K562 (cell line): ENCODE measurements at regions not wholly inside any gene's neighbourhood (a gene's known extent, or its start where the extent isn't known, plus 50 kb on each side); places are given as distances from the start of the nearest gene placed in this dataset.

Source experiments
- ATAC-seq: fragments of 200-7000 bp; cut with Tn5 transposase; 3 replicates; pipeline ENCODE4 v1.9.1; 2020; ENCODE audit warnings: moderate library complexity
- BruUV-seq: library from RNA; stranded (reverse); fragments of 400-500 nt; replicated peaks from 2 replicates; lab custom pipeline; 2021; lab: Mats Ljungman, UMichigan
- CTCF ChIA-PET: fragments of 300-600 bp; formaldehyde crosslinking; extraction: SDS; loops from one replicate; lab custom pipeline; 2021; ENCODE audit warnings: low intra/inter-chr PET ratio; lab: Yijun Ruan, JAX
- POLR2A ChIA-PET: fragments of 300-600, 350-650 bp; sonication (Branson Sonifier 250); formaldehyde crosslinking; extraction: SDS; loops from one replicate; lab custom pipeline; 2021; ENCODE audit warnings: antibody characterized with exemption, inconsistent platforms; lab: Yijun Ruan, JAX
- DNase-seq, 4 experiments: peaks; one replicate each; pipeline versions ENCODE4 v3.0.0 to v3.0.0-alpha.2; 2011 to 2018; ENCODE audit warnings: low spot score in 3 of 4, mixed read lengths in 3 of 4; ENCODE audit errors: extremely low read depth in 1 of 4
- FAIRE-seq: peaks from 2 replicates; lab custom pipeline; 2011; peaks lifted over from hg19 to GRCh38; lab: Jason Lieb, UNC
- H2AFZ ChIP-seq: 2 replicates; pipeline ENCODE4 v1.6.0; 2011; ENCODE audit warnings: low read depth, low read length, control low read depth, inconsistent platforms
- H3K27ac ChIP-seq: fragments of 200-600 bp; 3 replicates; pipeline ENCODE4 v1.8.0; 2011; ENCODE audit warnings: low read depth, mild to moderate bottlenecking, control low read depth, inconsistent platforms, low read length, moderate library complexity, mixed read lengths; ENCODE audit errors: extremely low read depth
- H3K27me3 ChIP-seq, 2 experiments: fragments of 300-600 bp in 1 of 2; 2 replicates in 1 of 2; 3 replicates in 1 of 2; pipeline versions ENCODE4 v1.6.0 to v1.8.0; 2011; ENCODE audit warnings: inconsistent platforms in 2 of 2, low read length in 2 of 2, mild to moderate bottlenecking in 1 of 2, mixed read lengths in 1 of 2, moderate library complexity in 1 of 2; ENCODE audit not compliant: control insufficient read depth in 2 of 2, insufficient read depth in 2 of 2
- H3K36me3 ChIP-seq: fragments of 300-600 bp; 3 replicates; pipeline ENCODE4 v1.8.0; 2011; ENCODE audit warnings: mild to moderate bottlenecking, low read length, inconsistent platforms; ENCODE audit not compliant: control insufficient read depth, insufficient read depth
- H3K4me1 ChIP-seq, 2 experiments: fragments of 200-600 bp in 1 of 2; replicated peaks in 1 of 2; 2 replicates in 1 of 2; 3 replicates in 1 of 2; pipeline versions ENCODE4 v1.5.1 to v1.8.0; 2011; ENCODE audit warnings: inconsistent platforms in 2 of 2, low read length in 2 of 2, mild to moderate bottlenecking in 1 of 2, mixed read lengths in 1 of 2, moderate library complexity in 1 of 2; ENCODE audit not compliant: control insufficient read depth in 2 of 2, insufficient read depth in 2 of 2
- H3K4me2 ChIP-seq: 2 replicates; pipeline ENCODE4 v1.6.1; 2011; ENCODE audit warnings: low read length, control low read depth, inconsistent platforms, mixed read lengths; ENCODE audit not compliant: insufficient read depth
- H3K4me3 ChIP-seq: fragments of 200-600 bp; sonication (generic), shearing (Covaris generic); 2 replicates; pipeline ENCODE4 v1.5.1; 2016; ENCODE audit warnings: control low read depth, inconsistent platforms
- H3K79me2 ChIP-seq: fragments of 200-600 bp; 3 replicates; pipeline ENCODE4 v1.8.0; 2011; ENCODE audit warnings: low read length, inconsistent platforms; ENCODE audit not compliant: control insufficient read depth, insufficient read depth
- H3K9ac ChIP-seq, 2 experiments: 2 replicates each; pipeline versions ENCODE4 v1.6.0 to v1.6.1; 2011; ENCODE audit warnings: low read depth in 2 of 2, low read length in 2 of 2, control low read depth in 1 of 2, inconsistent platforms in 1 of 2, mild to moderate bottlenecking in 1 of 2, mixed read lengths in 1 of 2; ENCODE audit not compliant: insufficient read depth in 1 of 2
- H3K9me1 ChIP-seq: one replicate; pipeline ENCODE4 v1.6.0; 2011; ENCODE audit warnings: inconsistent platforms, mild to moderate bottlenecking, low read length, moderate library complexity; ENCODE audit not compliant: control insufficient read depth, insufficient read depth
- H3K9me3 ChIP-seq: replicated peaks from 2 replicates; pipeline ENCODE4 v1.5.1; 2011; ENCODE audit warnings: low read depth, low read length, inconsistent platforms; ENCODE audit not compliant: control insufficient read depth, insufficient read depth
- H4K20me1 ChIP-seq: replicated peaks from 2 replicates; pipeline ENCODE4 v1.6.1; 2011; ENCODE audit warnings: low read length, inconsistent platforms, mixed read lengths; ENCODE audit not compliant: control insufficient read depth, insufficient read depth
- TCF7L2 ChIP-seq: fragments of 150-350 bp; IDR thresholded peaks from 2 replicates; pipeline ENCODE4 v1.6.1; 2016; ENCODE audit warnings: low read depth, mild to moderate bottlenecking, low read length, moderate library complexity
- WGBS: fragments of 100-300 bp; shearing (Covaris generic); methylation state at CpG from one replicate; pipeline ENCODE4 v1.1.6; 2016; ENCODE audit warnings: low coverage, mixed read lengths; ENCODE audit not compliant: insufficient coverage; ENCODE audit errors: missing lambda C conversion rate; 5-methylcytosine and 5-hydroxymethylcytosine counted together
- in situ Hi-C: fragments of 300-500 bp; cut with MboI; formaldehyde crosslinking; loops from 4 replicates; pipeline ENCODE4 v1.15.0; 2018; ENCODE audit warnings: inconsistent platforms, mixed read lengths
- intact Hi-C: fragments of 100-400 bp; cut with micrococcal nuclease; formaldehyde crosslinking; loops from 2 replicates; pipeline ENCODE4 v1.14.2; 2022
- TF ChIP-seq, protein P1 (sequence below): sonication (generic); formaldehyde crosslinking; IDR thresholded peaks from 2 replicates; pipeline ENCODE4 v1.8.1; 2022; ENCODE audit warnings: missing genetic modification reagents
- TF ChIP-seq, protein P2 (sequence below): IDR thresholded peaks from 2 replicates; pipeline ENCODE4 v1.6.1; 2012; ENCODE audit warnings: low read depth, low read length, improper control_type of control experiment, borderline replicate concordance

DNA sequence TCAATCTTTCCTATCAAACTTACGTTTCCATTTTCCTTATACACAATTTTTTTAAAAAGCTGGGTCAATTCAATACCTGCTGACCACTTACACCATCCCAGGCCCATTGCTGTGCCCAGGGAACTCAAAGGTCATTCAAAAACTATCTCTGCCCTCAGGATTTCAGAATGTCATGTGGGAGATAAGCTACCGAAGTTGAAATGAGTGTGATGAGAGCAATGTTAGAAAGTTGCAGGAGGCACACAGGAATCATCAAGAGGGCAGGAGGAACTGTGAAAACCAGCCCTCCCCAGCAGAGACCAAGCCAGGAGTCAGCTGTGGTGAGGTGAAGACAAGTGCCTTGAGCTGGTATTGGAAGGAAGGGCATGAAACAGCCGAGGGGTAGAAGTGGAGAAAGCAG lies 195.9 kb downstream of the HS3ST3A1 start:
- ChIA-PET CTCF (no interaction called here), POLR2A (no interaction called here)
- no TSS peak for BruUV-seq
- H3K27ac ChIP-seq, result no peak overlapping the region
- H3K9ac ChIP-seq, result no peak overlapping the region
- H4K20me1 ChIP-seq, result no peaks in the 10 kb centered on the region
- no peaks in the 10 kb centered on the region for H3K4me1 ChIP-seq
- in situ Hi-C loops (no loop called here), intact Hi-C loops (no loop called here)
- no peaks in the 10 kb centered on the region for H3K36me3 ChIP-seq
- DNase-seq (no peak), FAIRE-seq (no peak), ATAC-seq (no peak)
- no peaks in the 10 kb centered on the region for H3K9me1 ChIP-seq
- H3K4me2 ChIP-seq, result no peak overlapping the region
- H3K4me3 ChIP-seq, result no peak overlapping the region
- H2AFZ ChIP-seq, result no peak overlapping the region
- TF ChIP-seq TCF7L2, result no peak
- TF ChIP-seq, protein P1, sequence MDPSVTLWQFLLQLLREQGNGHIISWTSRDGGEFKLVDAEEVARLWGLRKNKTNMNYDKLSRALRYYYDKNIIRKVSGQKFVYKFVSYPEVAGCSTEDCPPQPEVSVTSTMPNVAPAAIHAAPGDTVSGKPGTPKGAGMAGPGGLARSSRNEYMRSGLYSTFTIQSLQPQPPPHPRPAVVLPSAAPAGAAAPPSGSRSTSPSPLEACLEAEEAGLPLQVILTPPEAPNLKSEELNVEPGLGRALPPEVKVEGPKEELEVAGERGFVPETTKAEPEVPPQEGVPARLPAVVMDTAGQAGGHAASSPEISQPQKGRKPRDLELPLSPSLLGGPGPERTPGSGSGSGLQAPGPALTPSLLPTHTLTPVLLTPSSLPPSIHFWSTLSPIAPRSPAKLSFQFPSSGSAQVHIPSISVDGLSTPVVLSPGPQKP (CRISPR knock-in tag), result no peak
- TF ChIP-seq, protein P2, sequence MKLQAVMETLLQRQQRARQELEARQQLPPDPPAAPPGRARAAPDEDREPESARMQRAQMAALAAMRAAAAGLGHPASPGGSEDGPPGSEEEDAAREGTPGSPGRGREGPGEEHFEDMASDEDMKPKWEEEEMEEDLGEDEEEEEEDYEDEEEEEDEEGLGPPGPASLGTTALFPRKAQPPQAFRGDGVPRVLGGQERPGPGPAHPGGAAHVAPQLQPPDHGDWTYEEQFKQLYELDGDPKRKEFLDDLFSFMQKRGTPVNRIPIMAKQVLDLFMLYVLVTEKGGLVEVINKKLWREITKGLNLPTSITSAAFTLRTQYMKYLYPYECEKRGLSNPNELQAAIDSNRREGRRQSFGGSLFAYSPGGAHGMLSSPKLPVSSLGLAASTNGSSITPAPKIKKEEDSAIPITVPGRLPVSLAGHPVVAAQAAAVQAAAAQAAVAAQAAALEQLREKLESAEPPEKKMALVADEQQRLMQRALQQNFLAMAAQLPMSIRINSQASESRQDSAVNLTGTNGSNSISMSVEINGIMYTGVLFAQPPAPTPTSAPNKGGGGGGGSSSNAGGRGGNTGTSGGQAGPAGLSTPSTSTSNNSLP, result no peak
- 9% methylated on average over 2 of the region's 3 CpGs for WGBS
- H3K79me2 ChIP-seq, result no peaks in the 10 kb centered on the region
- H3K27me3 ChIP-seq, result no peaks in the 10 kb centered on the region
- no peaks in the 10 kb centered on the region for H3K9me3 ChIP-seq
